Osteoblast (primary cell): ENCODE measurements at regions not wholly inside any gene's neighbourhood (a gene's known extent, or its start where the extent isn't known, plus 50 kb on each side); places are given as distances from the start of the nearest gene placed in this dataset.
"Not testable (repeated sequence)": the region's sequence is repeated elsewhere in the genome, so short reads cannot be mapped to it uniquely, and the experiment has no call there.

ENCODE experiments used
- DNase-seq: peaks from one replicate; pipeline ENCODE4 v3.0.0; 2011; ENCODE audit warnings: low spot score, mixed read lengths; ENCODE audit not compliant: insufficient read length; ENCODE audit errors: missing footprints
- H2AFZ ChIP-seq: 2 replicates; pipeline ENCODE4 v1.6.0; 2011; ENCODE audit warnings: mild to moderate bottlenecking, low read length
- H3K27ac ChIP-seq: 2 replicates; pipeline ENCODE4 v1.5.1; 2011; ENCODE audit warnings: mild to moderate bottlenecking, low read depth, low read length, moderate library complexity
- H3K27me3 ChIP-seq: 2 replicates; pipeline ENCODE4 v1.6.0; 2012; ENCODE audit warnings: mild to moderate bottlenecking, control low read depth, inconsistent platforms, low read length, moderate library complexity; ENCODE audit not compliant: insufficient read depth
- H3K36me3 ChIP-seq: 2 replicates; pipeline ENCODE4 v1.5.1; 2011; ENCODE audit warnings: mild to moderate bottlenecking, low read length, control low read depth, moderate library complexity; ENCODE audit not compliant: insufficient read depth
- H3K4me1 ChIP-seq: 2 replicates; pipeline ENCODE4 v1.5.1; 2011; ENCODE audit warnings: mild to moderate bottlenecking, low read length, control low read depth, moderate library complexity; ENCODE audit not compliant: insufficient read depth
- H3K4me2 ChIP-seq: 2 replicates; pipeline ENCODE4 v1.6.0; 2011; ENCODE audit warnings: mild to moderate bottlenecking, low read length; ENCODE audit not compliant: insufficient read depth
- H3K4me3 ChIP-seq: fragments of 200-600 bp; sonication (generic); 3 replicates; pipeline ENCODE4 v1.5.1; 2012; ENCODE audit warnings: mild to moderate bottlenecking, low read length, inconsistent platforms; ENCODE audit not compliant: insufficient read depth
- H3K79me2 ChIP-seq: 2 replicates; pipeline ENCODE4 v1.6.0; 2012; ENCODE audit warnings: mild to moderate bottlenecking, low read length, control low read depth, inconsistent platforms; ENCODE audit not compliant: insufficient read depth
- H3K9me3 ChIP-seq: 2 replicates; pipeline ENCODE4 v1.5.1; 2011; ENCODE audit warnings: low read depth, low read length, control low read depth
- H4K20me1 ChIP-seq: 2 replicates; pipeline ENCODE4 v1.6.0; 2012; ENCODE audit warnings: mild to moderate bottlenecking, low read length, control low read depth; ENCODE audit not compliant: insufficient read depth
- CTCF ChIP-seq: IDR thresholded peaks from 2 replicates; pipeline ENCODE4 v1.5.1; 2011; ENCODE audit warnings: mild to moderate bottlenecking, low read depth, low read length, moderate library complexity; ENCODE audit errors: extremely low read depth

DNA sequence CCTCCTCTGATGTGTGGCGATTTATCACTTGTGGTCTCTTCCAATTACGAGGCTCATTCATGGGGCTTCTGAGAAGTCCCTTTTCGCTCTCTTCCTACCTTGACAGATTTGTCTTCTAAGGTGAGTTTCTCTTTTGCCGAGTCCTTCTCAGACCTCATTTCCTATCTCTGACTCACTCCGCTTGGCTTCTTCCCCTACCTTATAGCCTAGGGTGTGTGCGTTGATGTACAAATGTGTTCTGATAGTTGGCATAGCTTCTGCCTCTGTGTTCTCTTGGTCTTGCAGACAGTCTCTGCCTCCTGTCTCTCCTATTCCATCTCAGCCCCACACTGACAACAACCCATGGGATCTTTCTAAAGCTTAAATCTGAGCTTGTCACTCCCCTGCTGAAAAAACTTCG, 56.9 kb upstream of the SHB start:
- no peak overlapping the region for H3K4me2 ChIP-seq
- no peak for TF ChIP-seq CTCF
- no peaks in the 10 kb centered on the region for H4K20me1 ChIP-seq
- H3K79me2 ChIP-seq = no peaks in the 10 kb centered on the region
- H3K27ac ChIP-seq = no peak overlapping the region
- DNase-seq = no peak
- H3K9me3 ChIP-seq = no peaks in the 10 kb centered on the region
- H3K4me3 ChIP-seq = no peak overlapping the region
- peaks cover 50% of the 10 kb centered on the region for H3K27me3 ChIP-seq
- no peaks in the 10 kb centered on the region for H3K4me1 ChIP-seq
- H3K36me3 ChIP-seq = no peaks in the 10 kb centered on the region
- no peak overlapping the region for H2AFZ ChIP-seq

DNA sequence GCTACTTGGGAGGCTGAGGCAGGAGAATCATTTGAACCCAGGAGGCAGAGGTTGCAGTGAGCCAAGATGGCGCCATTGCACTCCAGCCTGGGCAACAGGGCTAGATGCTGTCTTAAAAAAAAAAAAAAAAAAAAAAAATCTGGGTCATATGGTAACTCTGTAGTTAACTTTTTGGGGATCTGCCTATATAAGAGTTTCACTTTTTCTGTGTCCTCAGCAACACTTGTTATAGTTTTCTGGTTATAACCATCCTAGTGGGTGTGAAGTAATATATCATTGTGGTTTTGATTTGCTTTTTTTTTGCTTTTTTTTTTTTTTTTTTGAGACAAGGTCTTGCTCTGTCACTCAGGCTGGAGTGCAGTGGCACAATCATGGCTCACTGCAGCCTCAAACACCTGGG, 54.3 kb upstream of the SHB start:
- not testable (repeated sequence) for H3K79me2 ChIP-seq, H3K9me3 ChIP-seq, H3K4me2 ChIP-seq, DNase-seq, H2AFZ ChIP-seq, H3K36me3 ChIP-seq, H3K4me1 ChIP-seq, H4K20me1 ChIP-seq, H3K27ac ChIP-seq, H3K4me3 ChIP-seq
- H3K27me3 ChIP-seq = peaks cover 42% of the 10 kb centered on the region

GRCh38 chr9:38120961-38121360, 51.9 kb upstream of the SHB start:
- H3K4me3 ChIP-seq = no peak overlapping the region
- no peaks in the 10 kb centered on the region for H3K9me3 ChIP-seq

GRCh38 chr9:38119560-38120236, 50.7 kb upstream of the SHB start:
- TF ChIP-seq CTCF = no peak
- Histone ChIP-seq H3K4me1 (no peaks in the 10 kb centered on the region), H3K4me2 (no peak overlapping the region), H3K27ac (no peak overlapping the region), H3K27me3 (peaks cover 27% of the 10 kb centered on the region), H3K36me3 (no peaks in the 10 kb centered on the region), H2AFZ (no peak overlapping the region), H3K9me3 (no peaks in the 10 kb centered on the region), H4K20me1 (no peaks in the 10 kb centered on the region), H3K4me3 (no peak overlapping the region), H3K79me2 (no peaks in the 10 kb centered on the region)
- DNase-seq = no peak

More at GRCh38 chr9:38120961-38121360, 51.9 kb upstream of the SHB start:
- H2AFZ ChIP-seq = no peak overlapping the region
- DNase-seq = no peak
- no peaks in the 10 kb centered on the region for H3K4me1 ChIP-seq
- peaks cover 32% of the 10 kb centered on the region for H3K27me3 ChIP-seq
- no peaks in the 10 kb centered on the region for H3K79me2 ChIP-seq
- H3K36me3 ChIP-seq = no peaks in the 10 kb centered on the region
- no peak overlapping the region for H3K27ac ChIP-seq
- H3K4me2 ChIP-seq = no peak overlapping the region
- no peaks in the 10 kb centered on the region for H4K20me1 ChIP-seq
- TF ChIP-seq CTCF = no peak
